HCT116 (cell line): ENCODE measurements at regions not wholly inside any gene's neighbourhood (a gene's known extent, or its start where the extent isn't known, plus 50 kb on each side); places are given as distances from the start of the nearest gene placed in this dataset.
A peak's percentile ranks its signal among the peaks of the same experiment; 100 is the strongest.

Experiments used
- ATAC-seq: fragments of 200-7000 bp; cut with Tn5 transposase; 2 replicates; pipeline ENCODE4 v1.9.1; 2020; ENCODE audit warnings: mild to moderate bottlenecking, moderate library complexity
- BruUV-seq: library from RNA; stranded (reverse); fragments of 400-500 nt; replicated peaks from 2 replicates; lab custom pipeline; 2021; lab: Mats Ljungman, UMichigan
- CTCF ChIA-PET: fragments of 300-600 bp; sonication (Branson Sonifier 250); formaldehyde crosslinking; loops from one replicate; lab custom pipeline; 2021; ENCODE audit warnings: antibody characterized with exemption; lab: Charles Lee
- POLR2A ChIA-PET: fragments of 300-600, 350-600 bp; sonication (Branson Sonifier 250); formaldehyde crosslinking; loops from one replicate; lab custom pipeline; 2021; ENCODE audit warnings: antibody characterized with exemption; lab: Charles Lee
- RAD21 ChIA-PET, 2 experiments: fragments of 300-600 bp; sonication (Branson Sonifier 250); formaldehyde crosslinking; loops; one replicate each; lab custom pipeline; 2023; ENCODE audit warnings: low total read pairs in 2 of 2; ENCODE audit not compliant: uncharacterized antibody in 2 of 2, unreplicated experiment in 2 of 2, low non-redundant PET in 1 of 2; lab: Charles Lee
- DNase-seq: peaks from one replicate; pipeline ENCODE4 v3.0.0-alpha.2; 2010; ENCODE audit warnings: low read depth, low spot score
- H2AFZ ChIP-seq: fragments of 200-600 bp; shearing (Covaris generic), sonication (generic); 2 replicates; pipeline ENCODE4 v1.6.1; 2017; ENCODE audit warnings: low read depth, mixed run types, mixed read lengths, antibody characterized with exemption, low read length; ENCODE audit not compliant: poor library complexity, severe bottlenecking
- H3K27ac ChIP-seq: 2 replicates; pipeline ENCODE4 v1.5.1; 2012; ENCODE audit warnings: low read depth, low read length
- H3K27me3 ChIP-seq: fragments of 200-600 bp; sonication (generic); 2 replicates; pipeline ENCODE4 v1.6.1; 2016; ENCODE audit warnings: mixed run types, low read length, mixed read lengths; ENCODE audit not compliant: insufficient read depth
- H3K36me3 ChIP-seq, 2 experiments: fragments of 200-500 bp in 1 of 2; fragments of 200-600 bp in 1 of 2; sonication (Bioruptor generic) in 1 of 2; sonication (generic) in 1 of 2; 2 replicates each; pipeline versions ENCODE4 v1.5.1 to v1.6.1; 2014 to 2016; ENCODE audit warnings: low read length in 2 of 2, inconsistent platforms in 1 of 2, mixed read lengths in 1 of 2, mixed run types in 1 of 2; ENCODE audit not compliant: insufficient read depth in 2 of 2, control insufficient read depth in 1 of 2
- H3K4me1 ChIP-seq, 2 experiments: fragments of 200-600 bp in 1 of 2; sonication (generic) in 1 of 2; 2 replicates each; pipeline versions ENCODE4 v1.5.1 to v1.6.1; 2012 to 2017; ENCODE audit warnings: low read length in 2 of 2, inconsistent platforms in 1 of 2, mild to moderate bottlenecking in 1 of 2, mixed read lengths in 1 of 2, mixed run types in 1 of 2, moderate library complexity in 1 of 2; ENCODE audit not compliant: insufficient read depth in 2 of 2, control insufficient read depth in 1 of 2
- H3K4me2 ChIP-seq: fragments of 200-600 bp; sonication (generic); 2 replicates; pipeline ENCODE4 v1.6.1; 2017; ENCODE audit warnings: mixed run types, low read length, mixed read lengths
- H3K4me3 ChIP-seq, 2 experiments: fragments of 200-600 bp in 1 of 2; sonication (generic) in 1 of 2; replicated peaks in 1 of 2; 2 replicates each; pipeline ENCODE4 v1.5.1; 2011 to 2016; ENCODE audit warnings: low read length in 2 of 2, control low read depth in 1 of 2, low read depth in 1 of 2, mild to moderate bottlenecking in 1 of 2, mixed read lengths in 1 of 2, mixed run types in 1 of 2
- H3K79me2 ChIP-seq: fragments of 200-600 bp; sonication (generic); 2 replicates; pipeline ENCODE4 v1.6.1; 2017; ENCODE audit warnings: mild to moderate bottlenecking, mixed run types, low read length, moderate library complexity, mixed read lengths; ENCODE audit not compliant: insufficient read depth
- H3K9ac ChIP-seq: fragments of 200-600 bp; sonication (generic); 2 replicates; pipeline ENCODE4 v1.6.1; 2016; ENCODE audit warnings: low read length, mixed read lengths
- H3K9me2 ChIP-seq: fragments of 200-600 bp; sonication (generic), shearing (Covaris generic); 2 replicates; pipeline ENCODE4 v1.6.1; 2017; ENCODE audit warnings: mixed run types, mild to moderate bottlenecking, moderate library complexity; ENCODE audit not compliant: insufficient read depth
- H3K9me3 ChIP-seq, 2 experiments: fragments of 200-500 bp in 1 of 2; fragments of 200-600 bp in 1 of 2; sonication (Bioruptor generic) in 1 of 2; sonication (generic) in 1 of 2; 2 replicates each; pipeline ENCODE4 v1.6.1; 2014 to 2017; ENCODE audit warnings: low read length in 2 of 2, mixed read lengths in 2 of 2, inconsistent platforms in 1 of 2, low read depth in 1 of 2, mild to moderate bottlenecking in 1 of 2, mixed run types in 1 of 2, moderate library complexity in 1 of 2; ENCODE audit not compliant: control insufficient read depth in 1 of 2, insufficient read depth in 1 of 2
- H4K20me1 ChIP-seq: fragments of 200-600 bp; sonication (generic), shearing (Covaris generic); 2 replicates; pipeline ENCODE4 v1.6.1; 2017; ENCODE audit warnings: mixed run types, mild to moderate bottlenecking, moderate library complexity; ENCODE audit not compliant: insufficient read depth
- ATF3 ChIP-seq: IDR thresholded peaks from 2 replicates; pipeline ENCODE4 v1.6.1; 2012
- CEBPB ChIP-seq: IDR thresholded peaks from 2 replicates; pipeline ENCODE4 v1.6.1; 2012; ENCODE audit warnings: low read depth
- CTCF ChIP-seq, 3 experiments: fragments of 200-600 bp in 1 of 3; sonication (generic) in 1 of 3; IDR thresholded peaks in 2 of 3; conservative IDR thresholded peaks in 1 of 3; 2 replicates each; pipeline ENCODE4 v1.5.1; 2012 to 2017; ENCODE audit warnings: low read depth in 2 of 3, low read length in 2 of 3, antibody characterized with exemption in 1 of 3, borderline replicate concordance in 1 of 3, control low read depth in 1 of 3, mild to moderate bottlenecking in 1 of 3, mixed read lengths in 1 of 3, mixed run types in 1 of 3, moderate library complexity in 1 of 3; ENCODE audit not compliant: insufficient read depth in 1 of 3
- POLR2A ChIP-seq: IDR thresholded peaks from 2 replicates; pipeline ENCODE4 v1.7.0; 2011; ENCODE audit warnings: borderline replicate concordance; ENCODE audit not compliant: insufficient read depth, insufficient read length; ENCODE audit errors: extremely low read depth
- SIN3A ChIP-seq: IDR thresholded peaks from 2 replicates; pipeline ENCODE4 v1.6.1; 2012; ENCODE audit warnings: low read depth
- SRF ChIP-seq: IDR thresholded peaks from 2 replicates; pipeline ENCODE4 v1.6.1; 2012; ENCODE audit warnings: low read depth
- ZNF274 ChIP-seq: fragments of 200-500 bp; sonication (Bioruptor generic); IDR thresholded peaks from 2 replicates; pipeline ENCODE4 v1.6.1; 2014; ENCODE audit warnings: mild to moderate bottlenecking, low read depth, low read length, inconsistent platforms
- intact Hi-C: fragments of 100-400 bp; cut with micrococcal nuclease; formaldehyde crosslinking; loops from 2 replicates; pipeline ENCODE4 v1.10.0; 2022
- TF ChIP-seq, protein P1 (sequence below): IDR thresholded peaks from 2 replicates; pipeline ENCODE4 v1.6.1; 2012; ENCODE audit warnings: low read depth

- TF ChIP-seq POLR2A = no peak
- no peak for TF ChIP-seq CEBPB
- TF ChIP-seq ATF3 = no peak
- TF ChIP-seq, protein P1, sequence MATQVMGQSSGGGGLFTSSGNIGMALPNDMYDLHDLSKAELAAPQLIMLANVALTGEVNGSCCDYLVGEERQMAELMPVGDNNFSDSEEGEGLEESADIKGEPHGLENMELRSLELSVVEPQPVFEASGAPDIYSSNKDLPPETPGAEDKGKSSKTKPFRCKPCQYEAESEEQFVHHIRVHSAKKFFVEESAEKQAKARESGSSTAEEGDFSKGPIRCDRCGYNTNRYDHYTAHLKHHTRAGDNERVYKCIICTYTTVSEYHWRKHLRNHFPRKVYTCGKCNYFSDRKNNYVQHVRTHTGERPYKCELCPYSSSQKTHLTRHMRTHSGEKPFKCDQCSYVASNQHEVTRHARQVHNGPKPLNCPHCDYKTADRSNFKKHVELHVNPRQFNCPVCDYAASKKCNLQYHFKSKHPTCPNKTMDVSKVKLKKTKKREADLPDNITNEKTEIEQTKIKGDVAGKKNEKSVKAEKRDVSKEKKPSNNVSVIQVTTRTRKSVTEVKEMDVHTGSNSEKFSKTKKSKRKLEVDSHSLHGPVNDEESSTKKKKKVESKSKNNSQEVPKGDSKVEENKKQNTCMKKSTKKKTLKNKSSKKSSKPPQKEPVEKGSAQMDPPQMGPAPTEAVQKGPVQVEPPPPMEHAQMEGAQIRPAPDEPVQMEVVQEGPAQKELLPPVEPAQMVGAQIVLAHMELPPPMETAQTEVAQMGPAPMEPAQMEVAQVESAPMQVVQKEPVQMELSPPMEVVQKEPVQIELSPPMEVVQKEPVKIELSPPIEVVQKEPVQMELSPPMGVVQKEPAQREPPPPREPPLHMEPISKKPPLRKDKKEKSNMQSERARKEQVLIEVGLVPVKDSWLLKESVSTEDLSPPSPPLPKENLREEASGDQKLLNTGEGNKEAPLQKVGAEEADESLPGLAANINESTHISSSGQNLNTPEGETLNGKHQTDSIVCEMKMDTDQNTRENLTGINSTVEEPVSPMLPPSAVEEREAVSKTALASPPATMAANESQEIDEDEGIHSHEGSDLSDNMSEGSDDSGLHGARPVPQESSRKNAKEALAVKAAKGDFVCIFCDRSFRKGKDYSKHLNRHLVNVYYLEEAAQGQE = no peak
These were observed 92.6 kb downstream of the DHRS2 start (continued) for GRCh38 chr14:23728791-23729190.

- Histone ChIP-seq H3K27ac (no peak overlapping the region), H3K4me1 (peaks cover 0 to 4% of the 10 kb centered on the region in 2 experiments; a peak in 1 of 4 replicates), H3K9ac (no peak overlapping the region), H3K9me2 (no peaks in the 10 kb centered on the region), H3K27me3 (no peaks in the 10 kb centered on the region), H3K9me3 (no peaks in the 10 kb centered on the region), H3K36me3 (no peaks in the 10 kb centered on the region), H3K4me3 (no peak overlapping the region), H3K79me2 (no peaks in the 10 kb centered on the region), H4K20me1 (no peaks in the 10 kb centered on the region), H3K4me2 (no peak overlapping the region), H2AFZ (no peak overlapping the region)
- no TSS peak for BruUV-seq
- ATAC-seq (peak; percentile 63; the same call in 1 of the 2 replicates), DNase-seq (no peak)
- ChIA-PET CTCF (interaction anchor here (4.3 kb wide), 1 partner anchor 181 kb away, joined by 21 read pairs; no protein-coding TSS in a partner anchor), POLR2A (no interaction called here), RAD21 (no interaction called here)
- intact Hi-C loops = no loop called here
- TF ChIP-seq ZNF274 (no peak), CTCF (IDR thresholded peaks at IDR 0.05 in 2 of 3, conservative IDR thresholded peaks at IDR 0.05 in 1 of 3; ENCODE audit: borderline replicate concordance in 1 of 3, insufficient read depth in 1 of 3, low read depth in 2 of 3, low read length in 2 of 3) (peak in 2 of 3 experiments; percentile 35 to 53; a peak in 4 of 6 replicates), SRF (no peak), SIN3A (no peak)
These were observed 93.7 kb downstream of the DHRS2 start for GRCh38 chr14:23729720-23730387.
